Nephron (organoid): ENCODE measurements at regions not wholly inside any gene's neighbourhood (a gene's known extent, or its start where the extent isn't known, plus 50 kb on each side); places are given as distances from the start of the nearest gene placed in this dataset.
"Not testable (repeated sequence)": the region's sequence is repeated elsewhere in the genome, so short reads cannot be mapped to it uniquely, and the experiment has no call there.

Experiments used
- H3K27ac Mint-ChIP-seq, 3 experiments: 2 replicates each; pipeline ENCODE4 v1.8.0; 2020; ENCODE audit warnings: mixed read lengths in 3 of 3, mild to moderate bottlenecking in 2 of 3, moderate library complexity in 1 of 3
- H3K27me3 Mint-ChIP-seq: 2 replicates; pipeline ENCODE4 v1.8.0; 2021; ENCODE audit warnings: low read depth, mild to moderate bottlenecking, moderate library complexity, mixed read lengths
- H3K36me3 Mint-ChIP-seq: 2 replicates; pipeline ENCODE4 v1.8.0; 2020; ENCODE audit warnings: low read depth, mixed read lengths
- H3K4me1 Mint-ChIP-seq: 2 replicates; pipeline ENCODE4 v1.8.0; 2020; ENCODE audit warnings: mixed read lengths
- H3K4me3 Mint-ChIP-seq, 3 experiments: 2 replicates each; pipeline ENCODE4 v1.8.0; 2020; ENCODE audit warnings: mild to moderate bottlenecking in 3 of 3, mixed read lengths in 3 of 3, moderate library complexity in 2 of 3
- H3K9me3 Mint-ChIP-seq: 2 replicates; pipeline ENCODE4 v1.8.0; 2020; ENCODE audit warnings: mixed read lengths

DNA sequence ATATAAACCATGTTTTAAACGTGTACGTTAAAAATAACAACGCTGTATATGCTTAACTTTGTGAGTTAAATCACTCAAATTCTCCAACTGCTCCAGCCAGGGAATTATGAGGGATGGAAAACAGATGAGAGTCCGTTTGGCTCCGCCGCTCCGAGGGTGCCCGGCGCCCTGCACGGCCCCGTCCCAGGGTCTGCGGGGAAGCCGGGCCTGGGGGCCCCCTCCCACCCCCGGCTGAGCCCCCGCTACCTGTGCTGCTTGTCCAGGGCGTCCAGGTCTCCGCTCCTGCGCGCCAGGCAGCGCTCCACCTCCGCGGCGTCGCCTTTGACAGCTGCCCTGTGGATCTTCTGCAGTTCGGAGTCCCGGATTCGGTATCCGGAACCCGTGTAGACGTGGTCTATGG is 415.5 kb downstream of the FOXD4L4 start:
- not testable (repeated sequence) for H3K36me3 Mint-ChIP-seq, H3K4me3 Mint-ChIP-seq, H3K27me3 Mint-ChIP-seq, H3K27ac Mint-ChIP-seq, H3K4me1 Mint-ChIP-seq, H3K9me3 Mint-ChIP-seq

DNA sequence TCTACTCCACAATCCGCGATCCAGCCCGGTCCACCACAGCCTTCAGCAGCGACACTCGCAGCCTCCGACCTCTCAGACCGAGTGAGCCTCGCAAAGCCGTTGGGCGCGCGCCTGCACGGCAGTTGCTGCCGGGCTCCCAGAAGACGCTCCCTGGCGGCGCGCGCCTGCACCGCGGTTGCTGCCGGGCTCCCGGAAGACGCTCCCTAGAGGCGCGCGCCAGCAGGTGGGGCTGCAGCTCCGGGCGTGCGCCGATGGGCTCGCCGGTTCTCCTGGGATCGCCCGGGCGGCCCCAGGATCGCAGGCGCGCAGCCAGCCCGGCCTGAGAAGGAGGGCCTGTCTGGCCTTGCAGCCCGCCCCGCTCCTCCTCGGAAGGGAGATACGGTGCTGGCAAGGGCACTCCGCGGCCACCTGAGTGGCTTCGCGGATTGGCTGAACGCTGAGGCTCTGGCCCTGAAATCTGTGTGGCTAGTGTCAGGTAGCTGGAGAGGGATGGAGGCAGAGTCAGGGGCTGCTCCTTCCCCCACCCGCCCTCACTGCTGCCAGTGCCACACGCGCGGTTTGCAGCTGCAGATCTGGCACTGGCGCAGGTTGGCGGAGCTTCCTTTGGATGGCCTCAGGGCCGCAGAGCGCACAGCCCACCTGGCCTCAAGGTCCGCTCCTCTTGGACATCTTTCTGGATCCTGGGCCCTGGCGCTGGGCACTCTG is 416.2 kb downstream of the FOXD4L4 start:
- not testable (repeated sequence) for H3K9me3 Mint-ChIP-seq, H3K27me3 Mint-ChIP-seq

DNA sequence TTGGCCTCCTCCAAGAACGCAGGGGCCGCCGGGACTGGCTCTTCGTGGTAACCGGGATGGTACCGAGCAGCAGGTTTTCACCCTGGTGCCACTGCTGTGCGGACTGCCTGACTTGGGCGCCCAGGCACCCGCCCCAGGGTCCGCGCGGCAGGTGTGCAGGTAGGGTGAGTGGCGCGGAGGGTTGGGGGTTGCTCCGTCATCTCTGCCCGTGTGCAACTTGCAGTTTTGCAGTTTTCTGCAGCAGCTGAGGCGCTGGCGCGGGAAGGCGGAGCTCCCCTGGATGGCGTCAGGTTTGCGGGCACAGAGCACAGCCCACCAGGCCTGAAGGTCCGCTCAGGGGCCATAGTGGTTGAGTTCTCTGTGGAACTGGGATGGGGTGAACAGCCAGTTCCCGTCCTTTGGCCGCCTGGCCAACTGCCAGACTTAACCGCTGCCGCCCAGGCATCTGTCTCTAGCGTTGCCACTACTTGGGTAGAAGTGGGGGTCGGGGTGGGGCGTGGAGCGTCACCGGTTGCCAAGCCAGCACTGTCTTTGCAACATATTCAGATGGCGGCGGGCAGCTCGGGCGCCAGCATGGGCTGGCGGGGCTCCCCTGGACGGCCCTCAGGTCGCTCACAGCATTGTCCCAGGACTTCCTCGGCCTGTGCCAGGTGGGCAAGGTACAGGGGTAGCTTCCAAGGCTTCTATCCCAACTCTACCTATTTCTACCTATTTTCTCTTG is 417.2 kb downstream of the FOXD4L4 start:
- H3K27ac Mint-ChIP-seq, H3K27me3 Mint-ChIP-seq, H3K4me3 Mint-ChIP-seq, H3K9me3 Mint-ChIP-seq, H3K4me1 Mint-ChIP-seq, H3K36me3 Mint-ChIP-seq: not testable (repeated sequence)

More for the DNA sequence above, 416.2 kb downstream of the FOXD4L4 start:
- not testable (repeated sequence) for H3K27ac Mint-ChIP-seq, H3K36me3 Mint-ChIP-seq, H3K4me3 Mint-ChIP-seq, H3K4me1 Mint-ChIP-seq

DNA sequence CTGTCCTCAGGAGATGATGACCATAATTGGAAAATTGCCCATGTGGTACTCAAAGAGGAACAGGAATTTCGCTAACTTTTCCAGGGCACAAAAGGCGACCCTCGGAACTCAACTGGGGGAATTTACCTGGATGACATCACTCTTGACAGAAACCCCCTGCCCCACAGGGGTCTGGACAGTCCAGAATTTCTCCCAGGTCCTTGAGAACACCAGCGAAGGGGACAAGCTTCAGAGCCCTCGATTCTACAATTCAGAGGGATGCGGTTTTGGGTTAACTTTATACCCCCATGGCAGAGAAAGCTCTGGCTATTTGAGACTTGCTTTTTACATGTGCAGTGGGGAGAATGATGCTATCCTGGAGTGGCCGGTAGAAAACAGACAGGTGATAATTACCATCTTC is 445.4 kb downstream of the FOXD4L4 start:
- not testable (repeated sequence) for H3K27ac Mint-ChIP-seq, H3K36me3 Mint-ChIP-seq, H3K9me3 Mint-ChIP-seq, H3K4me1 Mint-ChIP-seq, H3K4me3 Mint-ChIP-seq, H3K27me3 Mint-ChIP-seq

DNA sequence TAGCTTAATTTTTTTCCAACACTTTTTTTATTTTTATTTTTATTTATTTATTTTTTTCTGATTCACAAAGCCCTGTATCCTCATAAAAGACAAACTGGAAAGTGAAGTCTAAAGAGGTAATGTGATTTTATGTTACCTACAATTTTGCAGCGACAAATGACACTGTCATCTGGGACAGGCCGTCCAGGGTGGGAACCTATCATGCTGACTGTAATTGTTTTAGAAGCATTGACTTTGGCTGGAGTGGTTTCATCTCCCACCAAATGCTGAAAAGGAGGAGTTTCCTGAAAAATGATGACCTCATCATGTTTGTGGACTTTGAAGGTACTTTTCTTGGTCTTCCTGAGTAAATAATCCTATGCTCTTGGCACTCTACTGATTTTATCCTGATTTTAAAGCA is 446.7 kb downstream of the FOXD4L4 start:
- H3K36me3 Mint-ChIP-seq, H3K9me3 Mint-ChIP-seq, H3K27ac Mint-ChIP-seq, H3K27me3 Mint-ChIP-seq, H3K4me1 Mint-ChIP-seq, H3K4me3 Mint-ChIP-seq: not testable (repeated sequence)

DNA sequence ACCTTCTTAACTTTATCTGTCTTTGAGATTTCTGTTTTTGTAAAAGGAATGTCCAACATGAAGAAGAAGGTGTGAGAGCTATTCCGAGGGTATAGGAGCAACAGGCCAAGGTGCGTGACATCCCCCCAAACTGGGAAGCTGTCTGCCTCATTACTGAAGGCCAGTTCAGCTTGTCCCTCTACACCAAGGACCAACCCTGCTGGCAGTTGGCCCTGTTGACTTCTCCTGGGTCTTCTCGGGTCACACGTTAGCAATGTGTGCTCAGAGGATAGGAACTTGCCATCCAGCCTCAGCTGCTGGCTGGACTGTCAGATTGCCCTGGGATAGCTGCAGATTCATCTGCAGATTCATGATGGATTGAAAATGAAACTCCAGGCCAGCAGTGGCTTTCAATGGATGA is 460.3 kb downstream of the FOXD4L4 start:
- H3K9me3 Mint-ChIP-seq, H3K36me3 Mint-ChIP-seq, H3K4me3 Mint-ChIP-seq, H3K27ac Mint-ChIP-seq, H3K4me1 Mint-ChIP-seq, H3K27me3 Mint-ChIP-seq: not testable (repeated sequence)

DNA sequence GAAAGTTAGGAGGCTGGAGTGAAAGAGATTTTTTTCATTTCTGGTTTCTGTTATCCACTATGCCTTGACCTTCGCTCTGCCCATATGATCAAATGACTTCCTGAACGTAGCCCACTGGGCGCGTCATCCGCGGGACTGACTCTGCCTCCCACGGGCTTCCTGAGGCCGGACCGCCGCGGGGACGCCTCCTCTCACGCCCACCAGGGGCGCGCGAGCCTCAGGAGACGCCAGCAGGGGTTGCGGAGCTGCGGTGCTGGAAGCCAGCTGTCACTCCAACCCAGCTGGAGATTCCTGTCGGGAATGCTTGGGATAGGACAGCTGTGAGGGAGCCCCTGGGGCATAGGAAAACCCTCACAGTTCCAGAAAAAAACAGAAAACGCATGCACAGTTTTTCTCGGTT is 461.5 kb downstream of the FOXD4L4 start:
- not testable (repeated sequence) for H3K4me1 Mint-ChIP-seq, H3K36me3 Mint-ChIP-seq, H3K9me3 Mint-ChIP-seq, H3K27ac Mint-ChIP-seq, H3K4me3 Mint-ChIP-seq, H3K27me3 Mint-ChIP-seq

DNA sequence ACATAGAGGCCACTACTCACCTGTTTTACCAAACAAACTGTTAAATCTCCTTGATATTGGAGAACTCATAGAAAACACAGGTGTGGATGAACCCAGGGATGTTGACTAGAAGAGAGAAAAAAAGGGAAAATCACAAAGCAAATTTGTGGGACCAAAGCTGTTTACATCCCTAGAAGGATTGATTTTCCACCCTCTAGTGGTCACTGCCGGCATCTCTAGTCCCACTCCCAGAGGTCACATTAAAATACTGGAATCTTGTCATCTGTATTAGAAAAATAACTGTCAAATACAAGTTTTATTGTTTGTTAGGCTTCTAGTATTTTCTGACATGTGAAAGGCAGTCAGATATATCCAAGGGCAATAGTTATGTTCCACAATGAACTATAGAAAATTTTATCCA is 469.7 kb downstream of the FOXD4L4 start:
- not testable (repeated sequence) for H3K27me3 Mint-ChIP-seq, H3K36me3 Mint-ChIP-seq, H3K9me3 Mint-ChIP-seq, H3K4me3 Mint-ChIP-seq, H3K27ac Mint-ChIP-seq, H3K4me1 Mint-ChIP-seq

DNA sequence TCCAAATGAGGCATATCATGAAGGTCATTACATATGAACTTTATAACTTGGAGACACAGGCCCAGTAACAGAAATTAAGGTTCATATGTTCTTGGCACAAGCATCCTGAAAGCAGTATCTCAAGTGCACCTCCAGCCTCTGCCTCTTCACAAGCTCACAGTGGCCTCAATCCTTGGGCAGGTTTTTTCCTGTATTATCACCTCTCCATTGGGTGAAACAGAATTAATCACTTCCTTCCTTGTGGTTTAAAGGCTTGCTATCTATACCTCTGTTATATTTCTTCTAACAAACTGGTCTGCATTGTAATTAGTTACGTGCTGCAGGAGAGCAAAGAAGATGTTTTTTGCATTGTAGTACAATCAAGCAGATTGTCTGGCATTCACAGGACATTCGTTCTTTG is 471.0 kb downstream of the FOXD4L4 start:
- H3K27ac Mint-ChIP-seq: not testable (repeated sequence)

DNA sequence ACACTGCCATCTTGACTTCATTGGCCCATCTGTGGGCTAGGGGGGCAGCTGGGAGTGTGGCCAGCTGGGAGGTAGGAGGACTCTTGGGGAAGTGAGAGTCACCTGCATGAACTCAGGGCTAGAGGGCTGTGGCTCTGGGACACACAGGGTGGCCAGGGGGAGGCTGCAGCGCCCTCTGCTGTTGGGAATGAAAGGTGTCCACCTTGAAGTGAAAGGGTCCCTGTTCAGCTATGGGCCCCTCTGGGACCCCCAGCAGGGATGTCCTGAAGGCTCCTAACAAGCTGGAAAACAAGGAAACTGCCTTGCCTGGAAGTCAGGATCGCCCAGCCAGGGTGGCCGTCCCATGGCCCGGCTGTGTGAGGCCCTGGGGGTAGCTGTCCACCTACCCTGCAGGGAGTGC is 507.8 kb downstream of the FOXD4L4 start:
- H3K4me1 Mint-ChIP-seq, H3K27me3 Mint-ChIP-seq, H3K4me3 Mint-ChIP-seq, H3K9me3 Mint-ChIP-seq, H3K27ac Mint-ChIP-seq, H3K36me3 Mint-ChIP-seq: not testable (repeated sequence)

More for the DNA sequence above, 471.0 kb downstream of the FOXD4L4 start:
- not testable (repeated sequence) for H3K4me3 Mint-ChIP-seq, H3K9me3 Mint-ChIP-seq, H3K27me3 Mint-ChIP-seq, H3K36me3 Mint-ChIP-seq, H3K4me1 Mint-ChIP-seq

DNA sequence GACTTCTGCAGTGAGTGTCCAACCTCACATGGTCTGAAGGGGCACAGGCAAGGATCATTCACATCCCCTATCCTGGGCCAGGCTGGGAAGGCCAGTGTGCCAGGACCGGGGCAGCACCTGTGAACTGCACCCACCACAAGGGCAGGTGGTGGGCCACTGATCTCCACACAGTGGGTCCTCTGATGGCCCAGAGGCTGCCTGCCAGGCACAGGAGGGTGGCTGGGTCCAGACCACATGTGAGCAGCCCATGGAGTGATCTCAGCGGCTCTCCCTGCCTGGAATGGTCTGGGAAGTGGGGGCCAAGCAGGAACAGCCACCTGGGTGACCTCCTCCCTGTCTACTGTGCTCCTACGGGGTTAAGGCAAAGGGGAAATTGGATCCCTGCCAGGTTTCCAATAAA is 508.5 kb downstream of the FOXD4L4 start:
- H3K36me3 Mint-ChIP-seq, H3K27me3 Mint-ChIP-seq, H3K27ac Mint-ChIP-seq: not testable (repeated sequence)

DNA sequence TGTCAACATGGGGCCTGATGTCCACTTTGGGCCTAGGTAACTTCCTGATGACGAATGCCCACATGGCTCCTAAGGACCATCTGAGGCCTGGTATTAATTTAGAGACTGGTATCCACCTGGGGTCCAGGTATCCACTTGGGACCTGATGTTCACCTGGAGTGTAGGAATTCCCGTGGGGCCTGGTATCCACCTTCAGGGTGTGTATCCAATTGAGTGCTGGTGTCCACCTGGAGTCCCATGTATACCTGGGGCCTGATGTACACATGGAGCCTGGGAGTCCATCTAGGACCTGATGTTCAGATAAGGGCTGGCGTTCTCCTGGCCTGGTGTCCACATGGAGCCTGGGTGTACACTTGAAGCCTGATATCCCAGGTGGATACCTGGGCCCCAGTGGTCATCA is 520.6 kb downstream of the FOXD4L4 start:
- not testable (repeated sequence) for H3K27me3 Mint-ChIP-seq, H3K4me1 Mint-ChIP-seq, H3K36me3 Mint-ChIP-seq, H3K4me3 Mint-ChIP-seq, H3K27ac Mint-ChIP-seq, H3K9me3 Mint-ChIP-seq

More for the DNA sequence above, 508.5 kb downstream of the FOXD4L4 start:
- H3K4me3 Mint-ChIP-seq, H3K4me1 Mint-ChIP-seq, H3K9me3 Mint-ChIP-seq: not testable (repeated sequence)

DNA sequence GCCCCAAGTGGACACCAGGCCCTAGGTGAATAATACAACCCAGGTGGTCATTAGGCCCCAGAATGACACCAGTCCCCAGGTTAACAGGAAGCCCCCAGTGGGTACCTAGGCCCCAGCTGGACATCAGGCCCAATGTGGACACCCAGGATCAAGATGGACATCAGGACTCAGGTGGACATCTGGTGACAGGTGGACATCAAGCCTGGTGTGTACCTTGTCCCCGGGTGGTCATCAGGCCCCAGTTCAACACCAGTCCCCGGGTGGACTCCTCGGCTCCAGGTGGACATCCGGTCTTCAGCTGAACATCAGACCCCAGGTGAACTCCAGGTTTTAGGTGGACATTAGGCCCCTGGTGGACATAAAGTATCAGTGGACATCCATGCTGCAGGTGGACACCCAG is 524.6 kb downstream of the FOXD4L4 start:
- H3K4me3 Mint-ChIP-seq, H3K36me3 Mint-ChIP-seq, H3K27me3 Mint-ChIP-seq, H3K4me1 Mint-ChIP-seq, H3K27ac Mint-ChIP-seq, H3K9me3 Mint-ChIP-seq: not testable (repeated sequence)

DNA sequence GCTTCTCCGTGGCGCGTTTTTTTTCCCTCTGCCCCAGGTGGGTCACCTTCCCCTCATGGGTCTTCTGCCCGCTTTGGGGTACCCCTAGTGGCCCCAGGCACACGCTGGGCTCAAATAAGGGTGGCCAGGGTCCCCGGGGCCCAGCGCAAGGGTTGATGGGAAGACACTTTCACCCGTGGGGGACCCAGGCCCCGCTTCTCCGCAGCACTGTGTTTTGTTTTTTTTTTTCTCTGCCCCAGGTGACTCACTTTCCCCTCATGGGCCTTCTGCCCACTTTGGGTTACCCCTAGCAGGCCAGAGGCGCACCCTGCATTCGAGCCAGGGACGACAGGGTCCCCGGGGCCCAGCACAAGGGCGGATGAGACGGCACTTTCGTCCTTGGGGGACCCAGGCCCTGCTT is 526.7 kb downstream of the FOXD4L4 start:
- not testable (repeated sequence) for H3K36me3 Mint-ChIP-seq, H3K27ac Mint-ChIP-seq, H3K9me3 Mint-ChIP-seq, H3K4me1 Mint-ChIP-seq, H3K4me3 Mint-ChIP-seq, H3K27me3 Mint-ChIP-seq

DNA sequence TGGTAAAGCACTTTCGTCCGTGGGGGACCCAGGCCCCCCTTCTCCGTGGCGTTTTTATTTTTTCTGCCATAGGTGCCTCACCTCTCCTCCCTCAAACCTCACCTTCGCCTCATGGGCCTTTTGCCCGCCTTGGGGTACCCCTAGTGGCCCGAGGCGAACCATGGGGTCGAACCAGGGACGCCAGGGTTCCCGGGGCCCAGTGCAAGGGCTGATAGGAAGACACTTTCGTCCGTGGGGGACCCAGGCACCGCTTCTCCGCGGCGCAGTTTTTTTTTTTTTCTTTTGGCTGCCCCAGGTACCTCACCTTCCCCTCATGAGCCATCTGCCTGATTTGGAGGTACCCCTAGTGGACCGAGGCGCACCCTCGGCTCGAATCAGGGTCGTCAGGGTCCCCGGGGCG is 527.8 kb downstream of the FOXD4L4 start:
- H3K4me3 Mint-ChIP-seq, H3K27me3 Mint-ChIP-seq, H3K4me1 Mint-ChIP-seq, H3K36me3 Mint-ChIP-seq, H3K27ac Mint-ChIP-seq, H3K9me3 Mint-ChIP-seq: not testable (repeated sequence)

DNA sequence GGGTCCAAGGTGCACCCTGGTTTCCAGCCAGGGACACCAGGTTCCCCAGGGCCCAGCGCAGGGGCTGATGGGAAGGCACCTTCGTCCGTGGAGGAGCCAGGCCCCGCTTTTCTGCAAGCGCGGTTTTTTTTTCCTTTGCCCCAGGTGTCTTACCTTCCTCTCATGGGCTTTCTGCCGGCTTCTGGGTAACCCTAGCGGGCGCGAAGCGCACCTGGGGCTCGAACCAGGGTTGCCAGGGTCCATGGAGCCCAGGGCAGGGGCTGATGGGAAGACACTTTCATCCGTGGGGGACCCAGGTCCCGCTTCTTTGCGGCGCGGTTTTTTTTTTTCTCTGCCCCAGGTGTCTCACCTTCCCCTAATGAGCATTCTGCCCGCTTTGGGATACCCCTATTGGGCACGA is 529.3 kb downstream of the FOXD4L4 start:
- H3K4me1 Mint-ChIP-seq, H3K36me3 Mint-ChIP-seq, H3K4me3 Mint-ChIP-seq: not testable (repeated sequence)

More for the DNA sequence above, 529.3 kb downstream of the FOXD4L4 start:
- H3K9me3 Mint-ChIP-seq, H3K27me3 Mint-ChIP-seq, H3K27ac Mint-ChIP-seq: not testable (repeated sequence)
